NAMALWA (cell line): ENCODE measurements at regions not wholly inside any gene's neighbourhood (a gene's known extent, or its start where the extent isn't known, plus 50 kb on each side); places are given as distances from the start of the nearest gene placed in this dataset.
"Not testable (repeated sequence)": the region's sequence is repeated elsewhere in the genome, so short reads cannot be mapped to it uniquely, and the experiment has no call there.

Experiments used
- DNase-seq: peaks from one replicate; pipeline ENCODE4 v3.0.0-alpha.2; 2015; ENCODE audit warnings: low spot score

DNA sequence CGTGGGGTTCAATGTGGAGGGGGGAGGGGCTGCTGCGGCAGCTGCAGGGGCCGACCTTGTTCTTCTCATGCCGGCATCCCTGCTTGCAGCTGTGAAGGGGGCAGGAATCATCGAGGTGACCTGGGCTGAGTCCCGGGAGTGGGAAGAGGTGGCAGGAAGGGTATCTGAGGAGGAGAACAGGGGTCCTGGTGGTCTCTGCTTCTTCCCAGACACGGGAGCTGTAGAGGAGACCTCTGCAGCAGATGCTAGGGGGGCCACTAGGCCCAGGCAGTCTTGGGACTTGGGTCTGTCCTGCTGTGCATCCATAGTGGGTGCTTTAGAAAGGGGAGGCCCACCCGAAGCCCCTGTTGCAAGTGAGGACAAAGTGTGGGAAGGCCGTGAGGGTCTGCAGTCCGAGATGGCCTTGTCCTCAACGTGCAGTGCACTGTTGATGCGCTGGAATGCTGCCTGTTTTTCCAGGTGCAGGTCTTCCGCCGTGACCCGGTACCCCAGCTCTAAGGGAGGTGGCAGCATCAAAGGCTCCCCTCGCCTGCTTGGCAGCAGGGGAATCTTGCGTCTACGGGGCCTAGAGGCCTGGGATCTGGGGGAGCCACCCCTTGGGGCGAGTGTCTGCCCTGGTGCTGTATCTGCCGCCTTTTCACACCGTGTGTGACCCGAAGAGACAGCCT, 1370.0 kb downstream of the CDH12 start:
- not testable (repeated sequence) for DNase-seq

DNA sequence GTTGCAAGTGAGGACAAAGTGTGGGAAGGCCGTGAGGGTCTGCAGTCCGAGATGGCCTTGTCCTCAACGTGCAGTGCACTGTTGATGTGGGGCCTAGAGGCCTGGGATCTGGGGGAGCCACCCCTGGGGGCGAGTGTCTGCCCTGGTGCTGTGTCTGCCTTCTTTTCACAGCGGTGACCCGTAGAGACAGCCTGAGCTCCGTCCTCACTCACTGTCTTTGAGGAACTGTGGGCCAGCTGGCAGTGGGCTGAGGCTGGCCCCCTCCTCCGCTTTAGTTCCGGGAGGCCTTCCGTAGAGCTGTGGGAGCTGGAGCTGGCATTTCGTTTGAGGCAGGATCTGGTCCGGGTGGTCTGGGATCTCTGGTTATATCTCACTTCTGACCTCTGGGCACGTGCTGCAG, 1370.6 kb downstream of the CDH12 start:
- DNase-seq = not testable (repeated sequence)

- DNase-seq = not testable (repeated sequence)
Measured at GRCh38 chr5:21481320-21482270, 1371.5 kb downstream of the CDH12 start.

DNA sequence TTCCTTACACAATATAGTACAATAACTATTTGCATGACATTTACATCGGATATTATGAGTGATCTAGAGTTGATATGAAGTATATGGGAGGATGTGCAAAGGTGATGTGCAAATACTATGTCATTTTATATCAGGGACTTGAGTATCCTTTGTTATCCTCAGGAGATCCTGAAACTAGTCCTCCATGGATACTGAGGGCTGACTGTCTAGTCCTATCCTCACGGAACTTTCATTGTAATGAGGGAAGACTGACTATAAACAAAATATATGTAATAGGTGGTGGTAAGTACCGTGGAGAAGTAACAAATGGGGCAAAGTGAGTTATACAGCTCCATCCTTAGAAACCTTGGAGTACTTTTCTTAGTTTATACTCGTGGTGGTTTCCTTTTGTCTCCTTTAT, 1373.1 kb downstream of the CDH12 start:
- DNase-seq = not testable (repeated sequence)

DNA sequence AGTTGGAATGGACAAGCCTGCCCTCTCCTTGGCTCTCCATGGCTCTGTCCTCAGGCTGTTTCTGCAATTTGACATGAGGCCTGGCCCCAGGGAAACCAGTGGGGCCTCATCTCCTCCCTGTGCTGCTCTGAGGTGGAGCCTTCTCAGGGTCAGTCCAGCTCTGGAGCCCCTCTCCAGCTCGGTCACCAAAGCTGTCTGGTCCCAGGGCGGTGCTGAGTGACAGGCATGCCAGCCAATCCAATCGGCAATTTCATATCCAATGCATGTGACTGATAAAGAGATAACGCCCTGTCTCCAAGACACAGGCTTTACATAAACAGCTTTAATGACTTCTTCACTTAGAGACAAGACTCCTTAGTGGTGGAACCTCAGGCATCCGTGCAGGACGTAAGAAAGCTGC, 1379.2 kb downstream of the CDH12 start:
- not testable (repeated sequence) for DNase-seq

DNA sequence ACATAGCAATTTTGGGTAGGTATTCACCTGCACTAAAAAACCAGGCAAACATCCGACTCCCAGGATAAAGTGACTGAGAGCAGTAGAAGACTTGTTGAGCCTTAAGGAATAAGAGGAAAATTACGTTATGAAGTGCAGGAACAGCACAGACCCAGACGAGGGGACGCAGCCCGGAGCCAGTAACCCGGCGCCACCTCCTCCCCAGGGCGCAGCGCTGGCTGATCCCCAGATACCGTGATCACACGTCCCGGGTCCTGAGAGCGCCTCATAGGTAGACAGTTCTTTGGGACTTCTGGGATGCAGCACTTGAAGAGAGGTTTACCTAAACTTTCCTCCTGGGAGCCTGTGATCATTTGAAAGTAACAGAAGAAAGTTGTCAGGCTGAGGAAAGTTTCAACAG, 1379.7 kb downstream of the CDH12 start:
- DNase-seq = not testable (repeated sequence)

- DNase-seq = not testable (repeated sequence)
Measured at GRCh38 chr5:21471691-21472090, 1381.5 kb downstream of the CDH12 start.

DNA sequence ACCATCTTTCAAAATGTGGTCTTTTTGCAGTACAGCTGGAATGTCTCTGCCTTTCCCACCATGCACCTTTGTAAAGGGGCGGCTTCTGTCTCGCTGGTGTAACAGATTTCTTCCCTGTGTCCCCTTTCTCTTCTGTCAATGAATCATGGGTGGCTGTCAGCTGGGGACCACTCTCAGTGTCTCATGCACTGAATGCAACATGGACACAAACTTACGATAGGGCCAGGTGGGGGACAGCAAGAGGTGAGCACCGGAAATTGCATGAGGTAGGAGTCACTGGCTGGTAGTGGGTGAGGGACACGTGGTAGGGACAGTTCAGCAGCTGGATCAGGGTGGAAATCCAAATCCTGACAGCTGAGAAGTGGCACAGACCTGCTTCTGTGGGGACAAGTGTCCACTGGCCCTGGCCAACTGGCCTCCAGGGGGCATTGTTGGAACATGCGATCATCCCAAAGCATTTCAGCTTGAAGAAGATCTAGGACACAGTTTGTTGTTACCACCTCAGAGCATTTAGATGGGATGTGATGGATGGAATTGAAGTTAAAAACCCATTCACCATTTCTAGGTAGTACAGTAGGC, 1383.5 kb downstream of the CDH12 start:
- DNase-seq = peak; percentile 13

DNA sequence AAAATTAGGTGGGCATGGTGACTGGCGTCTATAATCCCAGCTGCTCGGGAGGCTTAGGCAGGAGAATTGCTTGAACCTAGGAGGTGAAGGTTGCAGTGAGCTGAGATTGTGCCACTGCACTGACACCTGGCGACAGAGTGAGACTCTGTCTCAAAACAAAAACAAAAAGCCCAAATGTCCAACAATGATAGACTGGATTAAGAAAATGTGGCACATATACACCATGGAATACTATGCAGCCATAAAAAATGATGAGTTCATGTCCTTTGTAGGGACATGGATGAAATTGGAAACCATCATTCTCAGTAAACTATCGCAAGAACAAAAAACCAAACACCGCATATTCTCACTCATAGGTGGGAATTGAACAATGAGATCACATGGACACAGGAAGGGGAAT, 1385.6 kb downstream of the CDH12 start:
- not testable (repeated sequence) for DNase-seq

DNA sequence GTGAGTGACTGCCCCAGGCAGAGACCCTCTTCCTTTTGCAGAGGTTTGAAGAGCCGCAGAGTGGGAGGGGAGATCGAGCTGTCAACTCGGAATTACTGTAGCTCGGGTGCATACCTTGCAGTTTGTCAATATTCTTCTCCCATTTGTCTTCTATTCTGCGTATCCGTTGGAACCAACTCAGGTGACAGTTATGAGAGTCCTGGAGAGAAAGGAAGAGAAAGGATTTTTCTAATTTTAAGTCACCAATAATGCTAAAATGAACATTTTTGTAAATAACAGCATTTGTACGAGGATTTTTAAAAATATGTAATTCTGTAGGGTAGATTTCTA, 1393.4 kb downstream of the CDH12 start:
- not testable (repeated sequence) for DNase-seq

GRCh38 chr5:21452449-21452848, 1400.7 kb downstream of the CDH12 start:
- DNase-seq = no peak

DNA sequence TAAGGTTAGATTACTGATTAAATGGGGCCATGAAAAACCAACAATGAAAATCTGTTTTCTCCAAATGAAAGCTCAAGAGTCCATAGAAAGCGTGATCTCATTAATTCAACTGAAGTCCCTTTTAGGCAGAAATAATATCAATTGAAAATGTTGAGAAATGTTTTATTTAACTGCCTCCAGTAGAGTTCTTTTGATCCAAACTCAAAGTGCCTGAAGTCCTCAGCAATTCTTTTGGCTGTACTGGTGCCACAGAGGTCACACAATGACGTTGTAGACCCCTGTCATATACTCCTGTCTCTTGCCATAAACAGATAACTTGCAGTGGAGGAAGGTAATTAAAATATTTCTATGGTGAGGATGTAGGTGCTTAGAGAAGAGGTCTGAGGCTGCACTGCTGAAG, 1420.5 kb downstream of the CDH12 start:
- DNase-seq = no peak

DNA sequence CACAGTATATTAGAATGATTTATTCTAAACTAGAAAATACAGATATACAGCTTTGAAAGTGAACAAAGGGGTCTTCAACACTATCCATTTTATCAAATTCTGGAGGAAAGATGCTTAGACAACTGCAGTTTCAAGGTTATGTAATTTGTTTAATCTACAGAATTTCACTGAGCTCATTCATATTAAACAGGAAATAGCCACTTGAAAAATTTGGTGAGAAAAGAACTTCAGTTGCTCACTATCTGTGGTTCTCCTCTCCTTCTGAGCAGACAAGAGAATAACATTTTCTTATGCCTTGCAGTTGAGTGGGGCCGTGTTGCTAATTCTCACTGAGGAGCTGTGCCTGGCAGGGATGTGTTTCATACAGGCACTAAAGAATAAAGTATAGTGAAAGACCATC, 1428.2 kb downstream of the CDH12 start:
- no peak for DNase-seq

DNA sequence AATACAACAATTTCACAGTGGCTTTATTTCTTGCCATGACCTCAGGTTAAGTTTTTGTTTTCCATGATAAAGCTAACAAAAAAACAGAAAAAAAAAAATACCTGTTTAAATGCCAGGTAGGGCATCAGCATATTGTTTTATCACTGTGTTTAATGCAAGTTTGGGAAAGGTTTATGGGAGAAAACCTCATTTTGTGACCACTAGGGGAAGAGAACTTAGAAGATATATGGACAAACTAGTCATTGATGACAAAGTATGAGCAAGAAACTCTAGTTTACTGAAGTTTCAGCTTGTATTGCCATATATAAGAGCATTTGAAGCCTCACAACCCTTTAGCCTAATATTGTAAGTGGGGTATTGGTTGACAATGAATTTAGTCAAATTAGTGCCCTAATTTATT, 1431.4 kb upstream of the CDH18 start:
- no peak for DNase-seq

DNA sequence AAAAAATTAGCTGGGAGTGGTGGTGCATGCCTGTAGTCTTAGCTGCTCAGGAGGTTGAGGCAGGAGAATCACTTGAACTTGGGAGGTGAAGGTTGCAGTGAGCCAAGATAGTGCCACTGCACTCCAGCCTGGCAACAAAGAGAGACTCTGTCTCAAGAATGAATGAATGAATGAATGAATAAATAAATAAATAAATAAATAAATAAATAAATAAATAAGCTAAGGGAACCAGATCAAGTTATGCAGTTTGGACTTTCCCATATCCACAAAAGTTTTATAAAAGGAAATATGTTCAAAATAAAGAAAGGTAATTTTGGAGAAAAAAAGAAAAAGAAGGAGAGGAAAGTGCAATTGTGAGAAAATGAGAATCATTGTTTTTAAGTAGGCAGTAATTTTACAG, 1414.1 kb upstream of the CDH18 start:
- DNase-seq = not testable (repeated sequence)

DNA sequence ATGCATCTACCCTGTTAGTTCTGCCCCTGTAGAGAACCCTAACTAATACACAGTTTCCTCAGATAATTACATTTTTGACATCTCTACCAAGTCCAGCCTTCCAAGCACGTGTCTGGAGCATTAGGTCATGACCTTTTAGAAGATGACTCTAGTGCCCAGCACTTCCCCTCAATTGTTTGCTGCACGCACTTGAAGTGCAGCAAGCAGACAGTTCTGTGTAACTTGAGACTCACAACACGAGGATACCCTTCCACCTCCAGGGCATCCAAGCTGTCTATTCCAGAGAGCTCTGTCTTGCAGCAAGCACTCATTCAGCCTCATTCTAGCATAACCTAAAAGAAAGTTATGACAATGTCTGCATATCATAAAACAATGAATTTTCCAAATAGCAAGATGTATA, 1410.5 kb upstream of the CDH18 start:
- DNase-seq = no peak

- no peak for DNase-seq
Measured at GRCh38 chr5:21397693-21398092, 1409.7 kb upstream of the CDH18 start.

DNA sequence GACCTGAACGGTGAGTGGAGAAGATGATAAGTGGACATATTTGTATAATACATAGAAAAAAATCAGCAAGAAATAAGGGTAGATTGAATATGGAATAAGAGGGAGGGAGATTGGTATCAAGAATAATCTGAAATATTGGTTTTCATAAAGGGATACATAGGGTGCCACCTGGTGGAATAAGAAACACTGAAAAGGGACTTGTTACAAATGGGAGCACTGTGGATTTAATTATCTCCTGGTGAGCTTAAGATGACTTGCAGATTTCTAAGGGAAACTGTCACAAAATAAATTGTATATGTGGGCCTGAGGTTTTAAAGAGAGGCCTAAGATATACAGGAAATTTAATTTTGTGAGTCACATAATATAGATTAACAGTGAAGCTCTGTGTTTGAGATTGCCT, 1403.5 kb upstream of the CDH18 start:
- DNase-seq = peak; percentile 39

DNA sequence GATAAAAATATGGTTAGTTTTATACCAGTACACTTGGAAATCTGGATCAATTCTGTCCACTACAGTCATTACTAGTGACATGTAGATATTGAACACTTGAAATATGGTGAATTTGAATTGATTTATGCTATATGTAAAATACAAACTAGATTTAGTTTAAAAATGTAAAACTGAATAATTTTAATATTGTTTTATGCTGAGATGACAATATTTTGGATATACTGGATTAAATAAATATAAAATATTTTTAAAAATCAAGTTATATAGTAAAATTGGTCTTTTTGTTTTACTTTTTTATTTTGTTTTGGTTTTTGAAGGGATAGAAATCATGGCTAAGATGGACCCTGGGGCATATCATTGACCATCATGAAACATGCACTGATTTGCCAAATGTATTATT, 1372.8 kb upstream of the CDH18 start:
- not testable (repeated sequence) for DNase-seq

- DNase-seq = not testable (repeated sequence)
Measured at GRCh38 chr5:21341948-21342261, 1353.9 kb upstream of the CDH18 start.

DNA sequence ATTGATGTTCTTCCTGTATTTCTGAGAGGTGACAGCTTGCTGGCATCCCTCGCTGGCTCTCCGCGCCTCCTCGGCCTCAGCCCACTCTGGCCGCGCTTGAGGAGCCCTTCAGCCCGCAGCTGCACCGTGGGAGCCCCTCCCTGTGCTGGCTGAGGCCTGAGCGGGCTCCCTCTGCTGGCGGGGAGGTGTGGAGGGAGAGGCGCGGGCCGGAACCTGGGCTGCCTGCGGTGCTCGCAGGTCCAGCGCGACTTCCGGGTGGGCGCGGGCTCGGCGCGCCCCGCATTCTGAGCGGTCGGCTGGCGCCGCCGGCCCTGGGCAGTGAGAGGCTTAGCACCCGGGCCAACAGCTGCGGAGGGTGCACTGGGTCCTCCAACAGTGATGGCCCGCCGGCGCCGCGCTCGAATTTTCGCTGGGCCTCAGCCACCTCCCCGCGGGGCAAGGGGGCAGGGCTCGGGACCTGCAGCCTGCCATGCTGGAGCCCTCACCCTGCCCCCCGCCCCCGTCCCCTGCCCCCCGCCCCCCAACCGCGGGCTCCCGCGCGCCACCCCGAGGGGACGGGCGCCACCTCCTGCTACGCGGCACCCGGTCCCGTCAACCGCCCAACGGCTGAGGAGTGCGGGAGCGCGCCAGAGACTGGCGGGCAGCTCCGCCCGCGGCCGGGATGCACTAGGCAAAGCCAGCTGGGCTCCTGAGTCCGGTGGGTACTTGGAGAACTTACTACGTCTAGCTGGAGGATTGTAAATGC, 1353.4 kb upstream of the CDH18 start:
- not testable (repeated sequence) for DNase-seq

DNA sequence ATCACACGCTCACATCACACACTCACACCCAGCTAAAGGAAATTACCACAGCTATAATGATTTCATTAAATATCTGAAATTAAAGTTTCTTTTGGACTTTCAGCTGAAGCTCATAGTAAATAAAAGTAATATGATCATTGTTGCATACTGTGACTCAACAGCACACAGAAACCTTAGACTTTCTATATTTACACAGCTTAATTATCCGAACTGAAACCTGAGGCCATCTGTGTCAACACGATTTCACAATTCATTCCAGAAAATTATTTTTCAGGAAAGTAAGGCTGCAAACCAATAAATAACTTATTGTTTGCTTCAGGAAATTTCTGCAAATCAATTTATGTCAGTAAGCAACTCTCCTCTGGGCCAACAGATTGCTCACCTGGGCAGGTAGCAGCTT, 1352.2 kb upstream of the CDH18 start:
- DNase-seq = not testable (repeated sequence)
